ENCODE measurements at regions not wholly inside any gene's neighbourhood (a gene's known extent, or its start where the extent isn't known, plus 50 kb on each side); places are given as distances from the start of the nearest gene placed in this dataset.

GRCh38 chr6:85017352-85017751, 253.0 kb upstream of the TBX18 start:
- H2AFZ ChIP-seq (ENCODE audit: low read depth, low read length), result no peak overlapping the region
- no peaks in the 10 kb centered on the region for H4K20me1 ChIP-seq (replicated peaks; ENCODE audit: control insufficient read depth, insufficient read depth, low read length)
- intact Hi-C loops (cut with micrococcal nuclease) (loop anchor here (5.0 kb wide), 1 partner anchor 110 kb away; no protein-coding TSS in a partner anchor), in situ Hi-C loops (cut with MboI) (no loop called here)
- CTCF ChIA-PET (ENCODE audit: low intra/inter-chr PET ratio), result no interaction called here
- DNase-seq (ENCODE audit: extremely low read depth in 1 of 4, low spot score in 3 of 4), result no peak
- no peaks in the 10 kb centered on the region for H3K36me3 ChIP-seq (ENCODE audit: control insufficient read depth, insufficient read depth, low read length)
- no peak for FAIRE-seq
- no peak overlapping the region for H3K27ac ChIP-seq (ENCODE audit: extremely low read depth, low read depth, low read length)
- H3K27me3 ChIP-seq (ENCODE audit: control insufficient read depth in 2 of 2, insufficient read depth in 2 of 2, low read length in 2 of 2), result no peaks in the 10 kb centered on the region
- BruUV-seq (replicated peaks), result no TSS peak
- H3K4me1 ChIP-seq (replicated peaks in 1 of 2; ENCODE audit: control insufficient read depth in 2 of 2, insufficient read depth in 2 of 2, low read length in 2 of 2), result no peaks in the 10 kb centered on the region
- POLR2A ChIA-PET, result interaction anchor here (0.5 kb wide), 1 partner anchor 37 kb away, joined by 3 read pairs; no protein-coding TSS in a partner anchor
- H3K9me1 ChIP-seq (ENCODE audit: control insufficient read depth, insufficient read depth, low read length), result no peaks in the 10 kb centered on the region
- no peak overlapping the region for H3K4me3 ChIP-seq
- no peak overlapping the region for H3K9ac ChIP-seq (ENCODE audit: insufficient read depth in 1 of 2, low read depth in 2 of 2, low read length in 2 of 2)
- no peak overlapping the region for H3K4me2 ChIP-seq (ENCODE audit: insufficient read depth, low read length)
- H3K9me3 ChIP-seq (replicated peaks; ENCODE audit: control insufficient read depth, insufficient read depth, low read depth, low read length), result no peaks in the 10 kb centered on the region
- no peak for TF ChIP-seq XRCC4 (IDR thresholded peaks at IDR 0.05; ENCODE audit: extremely low read depth, insufficient read depth, insufficient read length)
- no peak for TF ChIP-seq ZNF695 (CRISPR knock-in tag; IDR thresholded peaks at IDR 0.05)
- TF ChIP-seq PYGO2 (tag; IDR thresholded peaks at IDR 0.05), result no peak
- no peak for TF ChIP-seq ELK1 (CRISPR knock-in tag; IDR thresholded peaks at IDR 0.05)
- TF ChIP-seq ZNF551 (CRISPR knock-in tag; IDR thresholded peaks at IDR 0.05), result no peak
- TF ChIP-seq ZNF239 (CRISPR knock-in tag; IDR thresholded peaks at IDR 0.05), result no peak
- no peak for TF ChIP-seq CREB3L1 (IDR thresholded peaks at IDR 0.05; ENCODE audit: borderline replicate concordance, low read depth)
- TF ChIP-seq NCOA6 (IDR thresholded peaks at IDR 0.05), result no peak
- TF ChIP-seq MCM5 (IDR thresholded peaks at IDR 0.05; ENCODE audit: low read depth), result no peak
- TF ChIP-seq THRB (CRISPR knock-in tag; conservative IDR thresholded peaks at IDR 0.05), result no peak
- no peak for TF ChIP-seq ETS1 (conservative IDR thresholded peaks at IDR 0.05; ENCODE audit: control insufficient read depth, low read depth, low read length)
- no peak for TF ChIP-seq ZBTB33 (CRISPR knock-in tag; IDR thresholded peaks at IDR 0.05)
- no peak for ATAC-seq
- no peaks in the 10 kb centered on the region for H3K79me2 ChIP-seq (ENCODE audit: control insufficient read depth, insufficient read depth, low read length)
- WGBS (ENCODE audit: insufficient coverage, low coverage, missing lambda C conversion rate), result 0% methylated on average over 1 of the region's 1 CpG

Measured in K562 (cell line).